GM19395 (cell line): ENCODE measurements at regions not wholly inside any gene's neighbourhood (a gene's known extent, or its start where the extent isn't known, plus 50 kb on each side); places are given as distances from the start of the nearest gene placed in this dataset.
"Not testable (repeated sequence)": the region's sequence is repeated elsewhere in the genome, so short reads cannot be mapped to it uniquely, and the experiment has no call there.

Experiments used
- ATAC-seq: cut with Tn5 transposase; IDR thresholded peaks from one replicate; pipeline ENCODE4 v1.9.1; 2021; ENCODE audit warnings: mild to moderate bottlenecking, moderate library complexity; ENCODE audit not compliant: unreplicated experiment

DNA sequence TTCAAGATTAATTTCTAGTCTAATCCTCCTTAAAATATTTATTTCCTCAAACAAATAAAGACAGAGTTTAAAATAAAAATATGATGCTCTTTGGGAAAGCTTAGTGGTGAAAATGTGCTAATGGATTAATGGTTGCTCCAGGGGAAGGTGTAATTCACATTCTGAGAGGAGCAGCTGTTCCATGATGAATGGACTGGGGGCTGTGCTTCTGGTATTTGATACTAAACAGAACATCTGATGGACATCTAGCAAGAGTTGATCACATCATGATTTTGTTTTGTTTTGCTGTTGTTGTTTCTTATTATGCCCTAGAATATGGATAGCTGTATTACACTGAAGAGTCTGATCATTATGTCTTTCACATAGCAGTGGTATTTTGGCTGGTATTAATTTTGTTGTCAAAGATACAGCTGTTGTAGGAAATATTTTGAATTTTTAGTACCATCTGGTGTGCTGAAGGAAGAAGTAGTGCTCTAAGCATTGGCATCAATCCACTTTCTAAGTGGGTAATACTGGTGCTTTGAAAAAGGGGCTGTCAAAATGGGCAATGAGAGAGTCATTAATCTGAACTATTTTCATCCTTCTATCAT is 296.4 kb downstream of the ADAMTS20 start:
- ATAC-seq, result no peak

DNA sequence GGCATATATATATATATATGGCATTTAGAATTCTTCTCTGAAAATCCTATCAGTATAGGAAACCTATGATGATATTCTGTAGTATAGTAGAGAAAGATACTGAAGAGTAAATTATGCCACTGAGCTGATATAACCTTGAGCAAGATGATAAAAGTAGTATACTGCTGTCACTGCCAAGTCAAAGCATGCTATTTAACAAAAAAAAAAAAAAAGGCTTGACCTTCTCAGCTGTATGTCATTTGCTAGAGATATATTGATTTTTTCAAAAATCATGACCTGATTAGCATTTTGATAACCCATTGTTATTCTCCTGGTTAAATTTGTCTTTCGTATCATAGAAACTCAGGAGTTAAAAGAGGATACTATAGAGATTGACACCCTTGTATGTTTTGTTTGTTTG is 299.4 kb downstream of the ADAMTS20 start:
- no peak for ATAC-seq

DNA sequence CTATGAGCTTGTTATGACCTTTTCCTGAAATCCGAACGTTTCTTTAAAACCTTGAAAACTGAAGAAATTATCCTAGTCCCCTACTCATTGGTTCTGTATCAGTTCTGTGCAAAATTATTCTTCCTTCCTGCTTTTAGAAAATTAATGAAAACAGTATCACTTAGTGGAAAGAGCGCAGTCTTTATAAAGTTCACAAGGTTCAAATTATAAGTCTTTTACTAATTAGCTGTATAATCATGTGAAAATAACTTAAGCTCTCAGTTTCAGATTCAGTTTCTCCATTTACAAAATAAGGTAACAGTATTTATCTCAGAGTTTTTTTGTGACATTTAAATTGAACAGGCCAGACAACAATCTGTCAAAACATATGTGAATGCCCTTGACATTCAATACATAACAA is 306.1 kb downstream of the ADAMTS20 start:
- no peak for ATAC-seq

- no peak for ATAC-seq
Measured at GRCh38 chr12:43241986-43242385, 310.0 kb downstream of the ADAMTS20 start.

- no peak for ATAC-seq
Measured at GRCh38 chr12:43238281-43238680, 313.7 kb downstream of the ADAMTS20 start.

- no peak for ATAC-seq
Measured at GRCh38 chr12:43237238-43237879, 314.6 kb downstream of the ADAMTS20 start.

DNA sequence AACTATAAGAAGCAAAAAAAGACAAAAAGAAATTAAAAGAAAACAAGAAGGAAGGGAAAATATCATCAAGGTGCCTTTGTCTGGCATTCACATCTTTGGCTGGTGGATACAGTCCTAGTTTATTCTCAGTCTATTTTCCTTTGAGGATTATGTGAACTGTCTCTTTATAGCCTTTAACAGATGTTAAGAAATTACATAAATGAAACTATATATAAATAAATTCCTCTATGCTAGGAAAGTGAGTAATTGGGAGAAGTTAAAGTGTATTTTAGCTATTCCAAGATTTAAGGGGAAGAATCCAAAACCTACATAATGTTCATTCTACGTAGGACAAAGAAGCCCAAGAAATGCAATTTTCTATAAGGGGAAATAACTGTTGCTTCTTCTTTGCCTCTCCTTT is 316.3 kb downstream of the ADAMTS20 start:
- ATAC-seq, result no peak

GRCh38 chr12:43233861-43234260 is 318.1 kb downstream of the ADAMTS20 start:
- ATAC-seq, result no peak

DNA sequence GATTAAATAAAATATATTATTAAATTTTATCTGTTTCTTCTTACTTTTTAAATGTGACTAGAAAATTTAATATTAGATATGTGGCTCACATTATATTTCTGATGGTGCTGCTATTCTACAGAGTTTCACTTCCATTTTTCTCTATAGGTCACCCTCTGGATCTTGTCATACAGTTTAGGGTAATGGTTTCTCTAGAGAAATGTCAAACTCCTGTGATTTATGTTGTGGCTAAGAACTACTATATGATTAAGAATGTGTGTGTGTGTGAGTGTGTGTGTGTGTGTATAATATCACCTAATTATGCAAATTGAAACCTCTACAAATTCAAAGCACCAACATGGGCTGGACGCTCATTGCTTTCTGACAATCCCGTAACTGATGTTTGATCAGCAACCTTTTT is 325.9 kb downstream of the ADAMTS20 start:
- ATAC-seq, result no peak

- not testable (repeated sequence) for ATAC-seq
Measured at GRCh38 chr12:43224190-43224805, 327.7 kb downstream of the ADAMTS20 start.

- no peak for ATAC-seq
Measured at GRCh38 chr12:43222796-43223195, 329.2 kb downstream of the ADAMTS20 start.

DNA sequence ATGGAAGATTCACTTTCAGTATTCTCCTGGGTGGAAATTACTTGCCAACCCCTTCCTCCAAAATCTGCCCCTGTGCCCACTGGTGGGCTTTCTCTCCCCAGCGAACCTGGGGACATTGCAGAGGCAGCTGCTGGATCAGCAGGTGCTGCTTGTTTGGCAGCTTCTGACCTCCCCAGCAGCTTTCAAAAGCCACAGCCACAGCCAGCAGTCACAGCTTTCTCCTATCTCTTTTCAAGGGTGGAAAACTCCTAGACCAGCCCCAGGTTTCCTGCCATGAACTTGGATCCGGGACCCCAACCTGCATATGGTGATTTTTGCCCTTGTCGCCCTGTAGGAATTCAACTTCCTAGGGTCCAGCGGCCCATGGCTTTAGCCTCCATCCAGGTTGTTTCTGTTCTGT is 330.8 kb downstream of the ADAMTS20 start:
- ATAC-seq, result no peak

DNA sequence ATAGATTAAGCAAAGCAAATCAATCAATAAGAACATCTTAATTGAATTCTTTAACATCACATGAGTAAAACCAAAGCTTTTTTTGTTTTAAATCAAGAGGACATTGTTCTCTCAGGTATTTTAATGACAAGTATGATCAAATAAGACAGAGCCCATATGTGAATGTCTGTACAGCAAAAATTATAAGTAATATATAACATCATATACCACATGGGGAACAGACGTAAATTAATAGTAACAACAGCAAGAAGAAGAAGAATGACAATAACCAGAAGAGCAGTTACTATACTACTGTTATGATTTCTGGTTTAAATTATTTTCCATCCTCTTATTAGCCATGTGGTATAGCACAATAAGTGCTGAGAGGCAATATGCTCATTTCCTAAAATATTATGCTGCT is 335.5 kb downstream of the ADAMTS20 start:
- no peak for ATAC-seq

GRCh38 chr12:43214166-43214565 is 337.8 kb downstream of the ADAMTS20 start:
- no peak for ATAC-seq

DNA sequence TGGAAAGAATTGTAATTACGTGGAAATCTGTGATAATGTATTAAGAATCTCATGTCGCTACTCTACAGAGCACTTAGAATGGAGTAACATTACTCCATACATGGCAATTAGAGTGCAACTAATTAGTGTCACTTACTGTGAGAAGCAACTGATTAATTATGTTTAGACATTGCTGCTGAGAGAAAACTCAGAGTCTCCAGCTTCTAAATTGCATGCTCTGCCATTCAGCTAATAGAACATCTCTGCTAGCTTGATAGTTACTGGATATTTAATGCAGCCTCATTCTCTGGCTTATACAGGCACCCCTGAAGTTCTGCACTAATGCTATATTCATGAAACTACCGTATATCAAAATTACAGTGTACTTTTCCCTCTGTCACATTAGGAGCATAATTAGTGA is 338.4 kb downstream of the ADAMTS20 start:
- no peak for ATAC-seq

DNA sequence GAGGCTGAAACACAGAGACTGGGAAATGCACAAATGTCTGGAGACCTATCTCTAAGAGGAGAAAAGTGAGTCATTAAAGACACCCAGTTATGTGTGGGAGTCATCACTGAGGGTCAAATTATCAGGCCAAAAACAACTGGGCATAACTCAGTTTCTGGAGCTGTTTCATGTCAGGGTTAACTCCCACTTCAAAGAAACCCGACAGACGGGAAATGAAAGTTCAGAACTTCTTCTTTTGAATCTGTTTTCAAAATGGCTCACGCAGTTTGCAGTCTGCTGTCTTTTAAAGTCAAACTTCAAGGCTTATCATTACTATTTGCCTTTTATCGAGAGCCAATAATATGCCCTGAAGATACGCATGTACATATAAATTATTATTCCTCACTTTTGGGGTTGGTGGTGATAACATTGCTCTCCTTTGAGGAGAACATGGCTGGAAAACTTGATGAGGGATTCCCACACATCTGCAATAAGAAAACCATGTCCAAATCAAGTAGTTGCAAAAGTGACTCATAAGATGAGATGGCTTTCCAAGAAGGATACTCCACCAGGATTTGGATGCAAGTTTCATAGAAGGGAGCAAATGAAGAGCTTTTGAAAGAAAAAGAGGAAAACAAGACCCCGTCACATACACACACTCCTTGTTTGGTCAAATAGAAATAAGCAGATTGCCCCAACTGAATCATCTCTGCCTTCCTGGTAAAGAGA is 341.4 kb downstream of the ADAMTS20 start:
- ATAC-seq, result peak; percentile 98

DNA sequence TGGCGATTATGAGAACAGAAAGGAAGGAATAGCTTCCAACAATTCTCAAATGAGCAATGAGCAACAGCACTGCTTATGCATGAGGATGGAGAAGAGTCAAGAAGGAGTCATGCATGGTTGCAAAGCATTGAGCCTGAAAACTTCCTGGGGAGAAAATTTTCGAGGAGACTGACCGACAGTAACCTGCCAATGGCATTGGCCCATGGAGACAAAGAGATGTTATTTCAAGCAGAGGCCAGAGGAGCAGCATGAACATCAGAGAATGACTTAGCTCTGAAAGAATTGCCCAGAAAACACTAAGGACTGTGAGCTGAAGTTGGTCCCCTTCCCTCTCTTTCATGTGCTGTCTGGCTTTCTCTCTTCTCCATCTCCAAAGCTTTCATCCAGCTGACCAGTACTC is 343.4 kb downstream of the ADAMTS20 start:
- ATAC-seq, result no peak

DNA sequence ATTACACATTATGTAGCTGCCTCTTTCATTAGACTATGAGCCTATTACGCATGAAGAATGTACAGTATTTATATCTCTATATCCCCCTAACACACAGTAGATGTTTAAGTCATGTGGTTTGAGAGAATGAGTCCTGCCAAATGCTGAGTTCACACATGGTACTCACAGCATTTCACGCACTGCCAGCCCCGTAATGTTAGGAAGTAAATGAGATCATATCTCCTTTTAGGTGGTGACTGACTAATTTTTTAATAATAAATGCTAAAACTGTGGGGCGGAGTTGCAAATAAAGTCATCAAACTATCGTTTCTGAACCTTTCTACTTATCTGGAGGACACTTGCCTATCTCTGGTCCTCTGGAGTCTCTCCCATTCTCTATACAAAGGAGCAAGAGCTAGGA is 343.8 kb downstream of the ADAMTS20 start:
- ATAC-seq, result no peak

- ATAC-seq, result no peak
Measured at GRCh38 chr12:43206396-43206795, 345.6 kb downstream of the ADAMTS20 start.

DNA sequence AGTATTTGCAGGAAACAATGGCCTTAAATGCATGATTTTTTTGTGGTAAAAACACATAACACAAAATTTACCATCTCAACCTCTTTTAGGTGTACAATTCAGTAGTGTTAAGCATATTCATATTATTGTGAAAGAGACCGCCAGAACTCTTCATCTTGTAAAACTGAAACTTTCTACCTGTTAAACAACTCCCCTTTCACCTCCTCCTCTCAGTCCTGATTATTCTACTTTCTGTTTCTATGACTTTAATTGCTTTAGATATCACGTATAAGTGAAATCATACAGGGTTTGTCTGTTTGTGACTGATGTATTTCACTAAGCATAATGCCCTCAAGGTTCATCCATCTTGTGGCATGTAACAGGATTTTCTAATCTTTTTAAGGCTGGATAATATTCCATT is 353.4 kb downstream of the ADAMTS20 start:
- ATAC-seq, result peak; percentile 65

GRCh38 chr12:43196268-43196907 is 355.6 kb downstream of the ADAMTS20 start:
- no peak for ATAC-seq
